ENCODE measurements at regions not wholly inside any gene's neighbourhood (a gene's known extent, or its start where the extent isn't known, plus 50 kb on each side); places are given as distances from the start of the nearest gene placed in this dataset.
A peak's percentile ranks its signal among the peaks of the same experiment; 100 is the strongest.

DNA sequence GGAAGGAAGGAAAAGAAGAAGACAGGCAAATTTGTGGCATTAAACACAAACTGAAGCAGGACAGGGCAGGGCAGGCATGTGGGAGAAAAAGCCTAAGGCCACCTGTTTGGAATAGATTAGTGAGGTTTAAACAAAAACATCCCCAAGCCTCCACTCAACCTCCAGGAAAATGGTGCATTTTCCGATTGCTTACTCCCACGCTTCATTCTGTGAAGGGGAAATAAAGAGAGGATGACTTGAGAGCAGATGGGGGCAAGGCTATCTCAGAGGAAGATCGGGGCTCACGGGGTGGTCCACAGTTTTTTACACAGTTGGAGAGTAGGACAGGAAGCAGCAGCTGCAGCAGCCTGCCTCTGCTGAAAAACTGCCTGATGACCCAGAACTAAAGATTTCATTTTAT is 250.9 kb downstream of the DUSP6 start:
- peaks cover 10 to 26% of the 10 kb centered on the region in 2 experiments; a peak in 3 of 4 replicates for H3K4me1 ChIP-seq (ENCODE audit: control insufficient read depth in 1 of 2, insufficient read depth in 2 of 2, low read depth in 1 of 2, low read length in 1 of 2)
- no peaks in the 10 kb centered on the region for H4K20me1 ChIP-seq (ENCODE audit: insufficient read depth)
- ChIA-PET CTCF (interaction anchor here (1.0 to 2.0 kb wide), 2 partner anchors 11 to 26 kb away, joined by 3 to 4 read pairs; no protein-coding TSS in a partner anchor), POLR2A (no interaction called here)
- H3K36me3 ChIP-seq (replicated peaks in 1 of 2; ENCODE audit: control insufficient read depth in 1 of 2, insufficient read depth in 2 of 2, low read length in 1 of 2): no peaks in the 10 kb centered on the region
- no peaks in the 10 kb centered on the region for H3K79me2 ChIP-seq (ENCODE audit: insufficient read depth)
- peak; percentile 39 for DNase-seq
- H3K27me3 ChIP-seq (ENCODE audit: insufficient read depth): no peaks in the 10 kb centered on the region
- H3K9me3 ChIP-seq: no peaks in the 10 kb centered on the region
- H3K9me2 ChIP-seq: no peaks in the 10 kb centered on the region
- no peak overlapping the region for H3K4me2 ChIP-seq
- H3K4me3 ChIP-seq (ENCODE audit: low read depth in 2 of 2, low read length in 1 of 2): no peak overlapping the region
- 63% methylated on average over 4 of the region's 4 CpGs for WGBS (ENCODE audit: low lambda C conversion rate)
- 0 out of 2 replicates have a peak overlapping the region, but pooled peaks have one; percentile 65 for H2AFZ ChIP-seq (ENCODE audit: low read depth)
- TF ChIP-seq EP300 (IDR thresholded peaks at IDR 0.05; ENCODE audit: borderline replicate concordance in 1 of 2, low read depth in 1 of 2, low read length in 1 of 2) (peak in 1 of 2 experiments; percentile 39; a peak in 1 of 4 replicates), RFX5 (IDR thresholded peaks at IDR 0.05; ENCODE audit: low read length) (no peak), EZH2phosphoT487 (IDR thresholded peaks at IDR 0.05; ENCODE audit: borderline replicate concordance, low read depth) (no peak)
- H3K9ac ChIP-seq: no peak overlapping the region
- H3F3A ChIP-seq (replicated peaks; ENCODE audit: insufficient read depth): no peaks in the 10 kb centered on the region
- H3K27ac ChIP-seq (ENCODE audit: low read depth in 2 of 2, low read length in 1 of 2): peak overlapping the region in 1 of 2 experiments; percentile 88; a peak in 2 of 4 replicates

DNA sequence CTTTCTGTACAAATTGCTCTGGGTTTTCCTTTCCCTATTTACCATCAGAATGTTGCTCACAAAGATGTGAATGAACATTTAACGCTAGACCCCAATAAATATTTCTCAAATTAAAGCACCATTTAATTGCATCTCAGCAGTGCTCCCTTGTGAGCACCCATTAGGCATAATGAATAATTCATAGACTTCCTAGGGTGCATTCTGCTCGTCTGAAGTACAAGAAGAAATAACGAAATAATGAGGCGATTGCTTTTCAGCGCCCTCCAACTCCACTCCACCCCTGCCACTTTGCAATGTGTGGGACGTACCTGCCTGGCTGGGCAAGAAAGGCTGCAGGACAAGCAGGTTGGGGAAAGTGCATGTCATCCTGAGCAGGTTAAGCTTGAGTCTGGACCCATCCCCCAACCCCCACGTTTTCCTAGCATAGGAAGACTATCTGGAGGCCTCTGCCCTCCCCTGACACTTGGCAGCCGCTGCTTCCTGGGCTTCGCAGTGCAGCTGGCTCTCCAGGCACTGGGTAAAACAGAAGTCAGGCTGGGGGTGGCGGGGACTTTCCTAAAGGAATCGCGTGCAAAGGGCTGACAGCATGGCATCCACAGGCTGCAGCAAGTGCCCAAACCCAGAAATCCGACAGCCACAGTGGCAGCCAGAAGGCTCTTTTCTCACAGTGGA is 253.7 kb downstream of the DUSP6 start:
- DNase-seq: peak; percentile 4
- H3K27me3 ChIP-seq (ENCODE audit: insufficient read depth): no peaks in the 10 kb centered on the region
- TF ChIP-seq, protein P1, sequence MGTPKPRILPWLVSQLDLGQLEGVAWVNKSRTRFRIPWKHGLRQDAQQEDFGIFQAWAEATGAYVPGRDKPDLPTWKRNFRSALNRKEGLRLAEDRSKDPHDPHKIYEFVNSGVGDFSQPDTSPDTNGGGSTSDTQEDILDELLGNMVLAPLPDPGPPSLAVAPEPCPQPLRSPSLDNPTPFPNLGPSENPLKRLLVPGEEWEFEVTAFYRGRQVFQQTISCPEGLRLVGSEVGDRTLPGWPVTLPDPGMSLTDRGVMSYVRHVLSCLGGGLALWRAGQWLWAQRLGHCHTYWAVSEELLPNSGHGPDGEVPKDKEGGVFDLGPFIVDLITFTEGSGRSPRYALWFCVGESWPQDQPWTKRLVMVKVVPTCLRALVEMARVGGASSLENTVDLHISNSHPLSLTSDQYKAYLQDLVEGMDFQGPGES (IDR thresholded peaks at IDR 0.05; ENCODE audit: low read depth, low read length): no peak
- TF ChIP-seq FOXM1 (IDR thresholded peaks at IDR 0.05; ENCODE audit: low read depth) (no peak), FOXJ3 (CRISPR knock-in tag; IDR thresholded peaks at IDR 0.05) (no peak), SMC3 (IDR thresholded peaks at IDR 0.05; ENCODE audit: low read depth, low read length) (no peak), NFIC (IDR thresholded peaks at IDR 0.05; ENCODE audit: borderline replicate concordance) (no peak), POLR2AphosphoS5 (IDR thresholded peaks at IDR 0.05; ENCODE audit: low read depth, low read length) (no peak), RXRA (IDR thresholded peaks at IDR 0.05; ENCODE audit: borderline replicate concordance, low read depth) (no peak), NRF1 (IDR thresholded peaks at IDR 0.05; ENCODE audit: low read depth, low read length) (no peak), TAF1 (IDR thresholded peaks at IDR 0.05; ENCODE audit: borderline replicate concordance, low read depth, low read length) (no peak), RCOR1 (IDR thresholded peaks at IDR 0.05; ENCODE audit: low read length) (no peak), GATA2 (CRISPR knock-in tag; IDR thresholded peaks at IDR 0.05) (no peak), YY1 (IDR thresholded peaks at IDR 0.05; ENCODE audit: low read depth) (no peak), EZH2phosphoT487 (IDR thresholded peaks at IDR 0.05; ENCODE audit: borderline replicate concordance, low read depth) (no peak)
- TF ChIP-seq, protein P2, sequence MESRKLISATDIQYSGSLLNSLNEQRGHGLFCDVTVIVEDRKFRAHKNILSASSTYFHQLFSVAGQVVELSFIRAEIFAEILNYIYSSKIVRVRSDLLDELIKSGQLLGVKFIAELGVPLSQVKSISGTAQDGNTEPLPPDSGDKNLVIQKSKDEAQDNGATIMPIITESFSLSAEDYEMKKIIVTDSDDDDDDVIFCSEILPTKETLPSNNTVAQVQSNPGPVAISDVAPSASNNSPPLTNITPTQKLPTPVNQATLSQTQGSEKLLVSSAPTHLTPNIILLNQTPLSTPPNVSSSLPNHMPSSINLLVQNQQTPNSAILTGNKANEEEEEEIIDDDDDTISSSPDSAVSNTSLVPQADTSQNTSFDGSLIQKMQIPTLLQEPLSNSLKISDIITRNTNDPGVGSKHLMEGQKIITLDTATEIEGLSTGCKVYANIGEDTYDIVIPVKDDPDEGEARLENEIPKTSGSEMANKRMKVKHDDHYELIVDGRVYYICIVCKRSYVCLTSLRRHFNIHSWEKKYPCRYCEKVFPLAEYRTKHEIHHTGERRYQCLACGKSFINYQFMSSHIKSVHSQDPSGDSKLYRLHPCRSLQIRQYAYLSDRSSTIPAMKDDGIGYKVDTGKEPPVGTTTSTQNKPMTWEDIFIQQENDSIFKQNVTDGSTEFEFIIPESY (IDR thresholded peaks at IDR 0.05; ENCODE audit: borderline replicate concordance, low read depth): no peak
- TF ChIP-seq, protein P3, sequence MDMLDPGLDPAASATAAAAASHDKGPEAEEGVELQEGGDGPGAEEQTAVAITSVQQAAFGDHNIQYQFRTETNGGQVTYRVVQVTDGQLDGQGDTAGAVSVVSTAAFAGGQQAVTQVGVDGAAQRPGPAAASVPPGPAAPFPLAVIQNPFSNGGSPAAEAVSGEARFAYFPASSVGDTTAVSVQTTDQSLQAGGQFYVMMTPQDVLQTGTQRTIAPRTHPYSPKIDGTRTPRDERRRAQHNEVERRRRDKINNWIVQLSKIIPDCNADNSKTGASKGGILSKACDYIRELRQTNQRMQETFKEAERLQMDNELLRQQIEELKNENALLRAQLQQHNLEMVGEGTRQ (IDR thresholded peaks at IDR 0.05; ENCODE audit: borderline replicate concordance, low read depth, low read length): no peak
- TF ChIP-seq, protein P4, sequence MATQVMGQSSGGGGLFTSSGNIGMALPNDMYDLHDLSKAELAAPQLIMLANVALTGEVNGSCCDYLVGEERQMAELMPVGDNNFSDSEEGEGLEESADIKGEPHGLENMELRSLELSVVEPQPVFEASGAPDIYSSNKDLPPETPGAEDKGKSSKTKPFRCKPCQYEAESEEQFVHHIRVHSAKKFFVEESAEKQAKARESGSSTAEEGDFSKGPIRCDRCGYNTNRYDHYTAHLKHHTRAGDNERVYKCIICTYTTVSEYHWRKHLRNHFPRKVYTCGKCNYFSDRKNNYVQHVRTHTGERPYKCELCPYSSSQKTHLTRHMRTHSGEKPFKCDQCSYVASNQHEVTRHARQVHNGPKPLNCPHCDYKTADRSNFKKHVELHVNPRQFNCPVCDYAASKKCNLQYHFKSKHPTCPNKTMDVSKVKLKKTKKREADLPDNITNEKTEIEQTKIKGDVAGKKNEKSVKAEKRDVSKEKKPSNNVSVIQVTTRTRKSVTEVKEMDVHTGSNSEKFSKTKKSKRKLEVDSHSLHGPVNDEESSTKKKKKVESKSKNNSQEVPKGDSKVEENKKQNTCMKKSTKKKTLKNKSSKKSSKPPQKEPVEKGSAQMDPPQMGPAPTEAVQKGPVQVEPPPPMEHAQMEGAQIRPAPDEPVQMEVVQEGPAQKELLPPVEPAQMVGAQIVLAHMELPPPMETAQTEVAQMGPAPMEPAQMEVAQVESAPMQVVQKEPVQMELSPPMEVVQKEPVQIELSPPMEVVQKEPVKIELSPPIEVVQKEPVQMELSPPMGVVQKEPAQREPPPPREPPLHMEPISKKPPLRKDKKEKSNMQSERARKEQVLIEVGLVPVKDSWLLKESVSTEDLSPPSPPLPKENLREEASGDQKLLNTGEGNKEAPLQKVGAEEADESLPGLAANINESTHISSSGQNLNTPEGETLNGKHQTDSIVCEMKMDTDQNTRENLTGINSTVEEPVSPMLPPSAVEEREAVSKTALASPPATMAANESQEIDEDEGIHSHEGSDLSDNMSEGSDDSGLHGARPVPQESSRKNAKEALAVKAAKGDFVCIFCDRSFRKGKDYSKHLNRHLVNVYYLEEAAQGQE (IDR thresholded peaks at IDR 0.05; ENCODE audit: low read depth, low read length): no peak
- H3F3A ChIP-seq (replicated peaks; ENCODE audit: insufficient read depth): no peaks in the 10 kb centered on the region
- POLR2A ChIA-PET: no interaction called here
- no peak overlapping the region for H3K9ac ChIP-seq
- H3K4me3 ChIP-seq (ENCODE audit: low read depth in 2 of 2, low read length in 1 of 2): no peak overlapping the region
- peaks cover 10 to 23% of the 10 kb centered on the region in 2 experiments; a peak in 3 of 4 replicates for H3K4me1 ChIP-seq (ENCODE audit: control insufficient read depth in 1 of 2, insufficient read depth in 2 of 2, low read depth in 1 of 2, low read length in 1 of 2)
- no peaks in the 10 kb centered on the region for H3K9me3 ChIP-seq
- H3K9me2 ChIP-seq: no peaks in the 10 kb centered on the region
- CTCF ChIA-PET: no interaction called here
- WGBS (ENCODE audit: low lambda C conversion rate): 91% methylated on average over 12 of the region's 13 CpGs
- H3K79me2 ChIP-seq (ENCODE audit: insufficient read depth): no peaks in the 10 kb centered on the region
- no peaks in the 10 kb centered on the region for H4K20me1 ChIP-seq (ENCODE audit: insufficient read depth)
- H2AFZ ChIP-seq (ENCODE audit: low read depth): no peak overlapping the region
- no peaks in the 10 kb centered on the region for H3K36me3 ChIP-seq (replicated peaks in 1 of 2; ENCODE audit: control insufficient read depth in 1 of 2, insufficient read depth in 2 of 2, low read length in 1 of 2)
- no peak overlapping the region for H3K4me2 ChIP-seq
- H3K27ac ChIP-seq (ENCODE audit: low read depth in 2 of 2, low read length in 1 of 2): peak overlapping the region in 1 of 2 experiments; percentile 4; a peak in 1 of 4 replicates
